Pons (tissue), 1 donor: ENCODE measurements at regions not wholly inside any gene's neighbourhood (a gene's known extent, or its start where the extent isn't known, plus 50 kb on each side); places are given as distances from the start of the nearest gene placed in this dataset.

Experiments used
- DNase-seq: peaks from one replicate; pipeline ENCODE4 v3.0.0-alpha.2; 2016; ENCODE audit warnings: low spot score

DNA sequence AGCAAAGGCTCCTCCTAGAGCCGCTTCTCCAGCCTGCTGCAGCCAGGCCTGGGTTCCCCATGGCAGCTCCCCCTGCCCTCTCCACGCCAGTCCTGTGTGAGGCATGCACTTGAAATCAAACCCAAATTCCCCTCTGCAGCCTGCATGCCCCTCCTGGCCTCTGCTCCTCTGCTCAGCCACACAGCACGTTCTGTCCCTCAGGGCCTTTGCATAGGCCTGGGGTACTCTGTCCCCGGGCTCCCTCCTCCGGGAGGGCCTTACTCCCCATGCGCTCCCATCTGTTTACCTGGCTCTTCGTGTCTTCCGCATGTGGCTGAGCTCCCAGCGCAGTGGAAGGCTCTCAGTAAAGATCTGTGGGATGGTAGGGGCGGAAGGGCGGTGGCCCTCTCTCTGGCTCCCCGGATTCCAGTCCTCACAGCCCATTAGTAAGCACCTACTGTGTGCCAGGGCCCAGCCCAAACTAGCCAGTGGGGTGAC is 203.5 kb upstream of the IER5L start:
- DNase-seq, result no peak

DNA sequence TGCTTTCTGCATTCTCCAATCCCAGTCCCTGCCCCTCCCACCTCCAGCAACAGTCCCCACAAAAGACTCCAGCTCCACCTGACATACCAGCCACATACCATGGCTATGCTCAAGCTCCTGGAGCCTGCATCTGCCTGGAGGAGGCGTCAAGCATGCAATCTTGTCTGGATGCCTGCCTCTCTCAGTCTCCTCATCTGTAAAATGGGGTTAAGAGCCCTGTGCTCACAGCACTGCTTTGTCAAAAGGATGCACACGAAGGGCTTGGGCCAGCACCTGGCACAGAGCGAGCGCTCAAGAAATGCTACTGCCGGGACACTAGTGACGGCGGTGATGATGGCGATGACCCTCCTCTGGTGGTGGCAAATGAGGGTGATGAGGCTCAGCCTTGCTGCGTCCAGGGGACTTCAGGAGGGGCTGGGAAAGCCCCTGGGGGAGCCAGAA is 202.9 kb upstream of the IER5L start:
- DNase-seq, result no peak

DNA sequence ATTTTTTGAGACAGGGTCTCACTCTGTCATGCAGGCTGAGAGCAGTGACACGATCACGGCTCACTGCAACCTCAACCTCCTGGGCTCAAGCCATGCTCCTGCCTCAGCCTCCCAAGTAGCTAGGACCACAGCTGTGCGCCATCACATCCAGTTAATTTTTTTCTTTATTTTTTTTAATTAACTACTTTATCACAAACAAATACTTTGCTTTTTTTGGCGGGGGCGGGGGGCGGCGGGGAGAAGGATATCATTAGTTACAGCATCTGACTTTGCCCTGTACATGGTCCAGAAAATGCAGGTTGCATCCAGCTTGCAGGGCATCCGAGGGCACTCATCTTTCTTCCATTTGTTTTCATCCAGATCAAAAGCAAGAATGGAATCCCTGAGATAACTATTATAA is 201.8 kb upstream of the IER5L start:
- no peak for DNase-seq

DNA sequence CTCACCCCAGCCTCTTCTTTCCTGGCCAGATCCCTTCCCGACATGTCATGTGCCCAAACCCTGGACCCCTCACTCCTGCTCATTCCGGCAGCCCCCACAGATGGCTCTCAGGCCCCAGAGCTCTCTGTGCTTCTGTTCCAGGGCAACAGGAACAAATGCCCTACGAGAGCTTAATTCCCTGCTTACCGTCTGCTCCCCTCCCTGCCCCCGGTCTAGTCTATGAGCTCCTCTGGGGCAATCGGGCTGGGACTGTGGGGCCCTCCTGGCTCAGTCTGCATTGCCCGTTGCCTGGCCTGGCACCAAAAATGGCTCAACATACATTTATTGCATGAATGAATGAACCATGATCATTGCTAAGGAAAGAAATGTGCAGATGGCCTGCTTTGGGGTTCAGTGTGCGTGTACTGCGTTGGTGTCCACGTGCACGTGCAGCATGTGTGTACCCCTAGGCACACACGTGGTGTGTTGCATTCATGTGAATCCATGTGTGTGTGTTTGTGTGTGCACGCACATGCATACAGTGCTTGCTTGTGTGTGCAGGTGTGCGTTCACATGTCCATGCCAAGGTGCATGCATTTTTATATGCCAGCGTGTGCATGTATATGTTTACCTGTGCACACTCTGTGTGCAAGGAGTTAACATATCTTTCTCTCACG is 201.2 kb upstream of the IER5L start:
- DNase-seq, result no peak

- DNase-seq, result no peak
Measured at GRCh38 chr9:129377931-129378661, 200.0 kb upstream of the IER5L start.

- no peak for DNase-seq
Measured at GRCh38 chr9:129377181-129377580, 199.1 kb upstream of the IER5L start.

DNA sequence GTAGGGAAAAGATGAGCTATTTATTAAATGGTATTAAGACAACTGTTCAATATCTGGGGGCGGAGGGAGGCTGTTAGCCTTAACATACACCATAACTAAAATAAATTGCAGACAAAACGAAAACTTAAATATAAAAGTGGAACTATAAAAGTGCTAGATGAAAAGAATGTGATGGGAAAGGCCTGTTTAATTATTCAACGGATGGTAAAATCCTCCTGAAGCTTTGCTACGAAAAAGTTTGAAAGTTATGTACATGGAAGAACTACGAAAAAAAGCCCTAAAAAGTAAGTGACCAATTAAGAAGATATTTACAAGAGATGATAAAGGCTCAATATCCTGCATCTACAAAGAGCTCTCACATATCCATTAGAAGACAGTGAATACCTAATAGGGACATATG is 197.8 kb upstream of the IER5L start:
- no peak for DNase-seq

GRCh38 chr9:129374651-129375050 is 196.6 kb upstream of the IER5L start:
- DNase-seq, result no peak

- no peak for DNase-seq
Measured at GRCh38 chr9:129374231-129374630, 196.2 kb upstream of the IER5L start.

- no peak for DNase-seq
Measured at GRCh38 chr9:129373361-129373760, 195.3 kb upstream of the IER5L start.

GRCh38 chr9:129370770-129371169 is 192.7 kb upstream of the IER5L start:
- no peak for DNase-seq

GRCh38 chr9:129368444-129368978 is 190.4 kb upstream of the IER5L start:
- no peak for DNase-seq

DNA sequence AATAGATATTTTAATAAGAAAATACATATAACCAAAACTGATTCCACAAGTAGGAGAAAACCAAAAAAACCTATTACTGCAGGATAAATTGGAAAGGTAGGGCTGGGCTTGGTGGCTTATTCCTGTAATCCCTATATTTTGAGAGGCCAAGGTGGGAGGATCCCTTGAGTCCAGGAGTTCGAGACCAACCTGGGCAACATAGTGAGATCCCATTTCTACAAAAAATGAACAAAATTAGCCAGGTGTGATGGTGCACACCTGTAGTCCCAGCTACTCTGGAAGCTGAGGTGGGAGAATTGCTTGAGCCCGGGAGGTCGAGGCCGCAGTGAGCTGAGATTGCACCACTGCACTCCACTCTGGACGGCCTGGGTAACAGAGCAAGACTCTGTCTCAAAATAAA is 189.2 kb upstream of the IER5L start:
- no peak for DNase-seq

DNA sequence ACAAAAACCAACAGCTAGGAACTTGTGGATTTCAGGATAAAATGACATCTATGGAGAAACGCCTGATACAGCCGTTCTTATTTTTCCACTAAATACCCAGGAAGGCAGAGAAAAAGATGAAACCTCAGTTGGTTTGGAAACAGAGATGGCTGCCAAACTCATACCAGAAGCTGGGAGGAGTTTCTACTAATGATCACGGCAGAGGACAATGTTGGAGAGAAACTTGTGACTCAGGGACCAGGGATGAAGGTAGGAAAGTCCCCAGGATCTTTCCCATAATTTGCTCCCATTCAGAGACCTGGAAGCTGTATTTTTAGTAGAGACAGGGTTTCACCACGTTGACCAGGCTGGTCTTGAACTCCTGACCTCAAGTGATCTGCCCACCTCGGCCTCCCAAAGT is 187.1 kb upstream of the IER5L start:
- DNase-seq, result no peak

GRCh38 chr9:129363216-129363873 is 185.3 kb upstream of the IER5L start:
- no peak for DNase-seq

- DNase-seq, result no peak
Measured at GRCh38 chr9:129362287-129363000, 184.4 kb upstream of the IER5L start.

DNA sequence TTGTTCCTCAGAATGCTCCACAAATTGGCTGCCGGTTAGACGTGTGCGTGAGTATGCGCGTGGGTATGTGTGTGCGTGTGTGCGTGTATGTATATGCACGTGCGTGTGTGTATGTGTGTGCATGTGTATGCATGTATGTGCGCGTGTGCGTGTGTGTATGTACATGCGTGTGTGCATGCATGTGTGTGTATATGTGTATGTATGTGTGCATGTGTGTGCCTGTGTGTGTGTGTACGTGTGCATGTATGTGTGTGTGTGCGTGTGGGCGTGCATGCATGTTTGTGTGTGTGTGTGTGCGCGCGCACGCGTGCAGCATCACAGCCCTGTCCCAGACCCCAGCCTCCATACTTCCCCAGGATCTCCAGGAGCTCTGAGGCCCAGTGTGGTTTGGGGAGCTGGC is 183.1 kb upstream of the IER5L start:
- no peak for DNase-seq

GRCh38 chr9:129359916-129360536 is 182.0 kb upstream of the IER5L start:
- no peak for DNase-seq

DNA sequence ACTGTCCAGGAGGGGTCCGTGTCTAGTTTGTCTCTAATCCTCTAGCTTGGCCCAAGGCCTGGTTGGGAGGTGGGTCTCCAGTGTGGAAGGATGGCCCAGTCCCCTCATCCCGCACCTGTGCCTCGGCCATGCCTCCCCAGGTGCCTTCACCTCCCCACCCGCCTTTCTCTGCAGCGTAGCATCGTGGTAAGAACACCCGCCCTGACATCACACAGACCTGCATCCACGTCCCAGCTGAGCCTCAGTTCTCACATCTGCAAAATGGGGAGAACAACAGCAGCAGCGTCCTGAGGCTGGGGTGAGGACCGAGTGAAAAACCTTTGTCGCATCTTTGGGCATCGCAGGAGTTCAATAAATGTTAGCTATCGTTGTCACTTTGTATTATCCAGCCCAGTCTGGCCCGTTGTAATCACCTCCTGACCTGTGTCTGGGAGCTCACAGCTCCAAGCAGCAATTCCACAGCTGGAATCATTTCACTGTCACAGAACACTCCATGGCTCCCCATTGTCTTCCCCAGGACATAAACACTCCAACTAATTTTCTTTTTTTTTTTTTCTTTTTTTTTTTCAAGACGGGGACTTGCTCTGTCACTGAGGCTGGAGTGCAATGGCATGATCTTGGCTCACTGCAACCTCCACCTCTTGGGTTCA is 181.2 kb upstream of the IER5L start:
- no peak for DNase-seq

DNA sequence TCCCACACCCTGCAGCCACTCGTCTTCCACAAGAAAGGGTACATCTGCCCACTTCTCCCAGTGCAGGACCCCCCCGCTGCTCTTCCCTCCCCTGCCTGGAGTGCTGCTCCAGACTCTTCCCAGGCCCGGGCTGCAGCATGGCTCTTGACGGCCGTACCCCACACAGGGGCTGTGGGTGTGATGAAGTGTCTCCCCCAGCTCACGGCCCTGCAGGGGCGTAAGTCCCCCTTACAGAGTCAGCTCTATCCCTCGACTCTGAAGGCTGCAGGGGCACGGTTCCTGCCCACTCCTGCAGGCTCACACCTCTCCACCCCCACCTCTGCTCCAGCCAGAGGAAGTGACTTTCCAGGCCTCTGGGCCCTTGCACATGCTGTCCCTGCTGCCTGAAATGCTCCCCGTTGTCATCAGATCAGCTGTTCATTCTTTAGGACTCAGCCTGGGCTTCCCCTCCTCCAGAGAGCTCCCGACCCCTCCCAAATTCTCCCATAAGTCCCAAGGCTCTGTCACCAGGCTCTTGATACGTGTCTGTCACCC is 180.6 kb upstream of the IER5L start:
- DNase-seq, result no peak

DNA sequence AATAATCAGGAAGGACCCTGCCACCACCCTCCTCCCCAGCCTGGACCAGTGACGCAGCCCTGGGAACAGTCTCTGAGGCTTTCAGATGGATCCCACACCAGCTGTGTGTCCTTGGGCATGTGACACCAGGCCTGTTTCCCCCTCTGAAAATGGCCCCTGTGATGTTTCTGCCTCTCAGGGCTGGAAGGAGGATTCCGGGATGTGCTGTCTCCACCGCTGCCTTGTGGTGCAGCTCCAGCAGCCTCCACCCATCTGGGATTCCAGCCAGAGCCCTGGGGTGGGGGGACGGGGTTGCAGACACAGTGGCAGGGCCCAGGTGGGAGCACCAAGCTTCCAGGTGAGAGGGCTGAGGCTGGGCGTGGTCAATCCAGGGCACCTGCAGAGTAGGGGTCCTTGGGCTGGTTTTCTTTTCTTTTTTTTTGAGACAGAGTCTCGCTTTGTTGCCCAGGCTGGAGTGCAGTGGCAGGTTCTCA is 179.7 kb upstream of the IER5L start:
- DNase-seq, result no peak
